NCI-H1417 (cell line): ENCODE measurements at regions not wholly inside any gene's neighbourhood (a gene's known extent, or its start where the extent isn't known, plus 50 kb on each side); places are given as distances from the start of the nearest gene placed in this dataset.

Source experiments
- DNase-seq, 3 experiments: peaks; one replicate each; lab custom pipeline; 2025; lab: John Stamatoyannopoulos, UW

DNA sequence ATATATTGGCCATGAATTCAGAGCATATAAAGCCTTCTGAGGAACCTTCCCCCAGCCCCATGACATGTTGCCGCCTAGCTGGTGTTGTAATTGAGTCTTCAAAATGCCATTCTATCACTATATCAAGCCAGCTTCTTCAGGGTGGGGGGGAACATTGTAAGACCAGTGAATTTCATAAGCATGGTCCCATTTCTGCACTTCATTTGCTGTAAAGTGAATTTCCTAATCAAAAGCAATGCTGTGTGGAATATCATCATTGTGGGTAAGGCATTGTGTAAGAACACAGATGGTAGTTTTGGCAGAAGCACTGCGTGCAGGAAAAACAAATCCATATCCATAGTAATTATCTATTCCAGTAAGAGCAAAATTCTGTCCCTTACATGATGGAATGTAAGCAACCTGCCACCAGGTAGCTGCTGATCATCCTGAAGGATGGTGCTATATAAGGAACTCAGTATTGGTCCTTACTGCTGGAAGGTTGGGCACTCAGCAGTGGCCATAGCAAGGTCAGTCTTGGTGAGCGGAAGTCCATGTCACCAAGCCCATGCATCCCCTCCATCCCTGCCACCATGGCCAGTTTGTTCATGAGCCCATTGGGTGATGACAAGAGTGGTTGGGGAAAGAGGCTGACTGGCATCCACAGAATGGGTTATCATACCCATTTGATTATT lies 159.4 kb downstream of the COPS8 start:
- no peak for DNase-seq

DNA sequence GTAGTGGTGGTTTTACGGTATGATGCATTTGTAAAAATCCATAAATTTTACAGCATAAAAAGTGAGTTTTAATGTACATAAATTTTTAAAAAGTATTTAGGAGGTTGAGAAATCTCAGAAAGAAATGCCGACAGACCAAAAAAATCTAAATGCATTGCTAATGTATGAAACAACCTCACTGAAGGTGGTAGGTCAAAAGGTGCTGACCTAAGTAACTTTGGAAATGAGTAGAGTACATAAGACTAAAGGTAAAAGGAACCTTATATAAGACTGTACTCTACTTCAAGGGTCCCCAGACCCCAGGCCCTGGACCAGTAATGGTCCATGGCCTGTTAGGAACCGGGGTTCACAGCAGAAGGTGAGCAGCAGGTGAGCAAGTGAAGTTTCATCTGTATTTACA lies 163.4 kb downstream of the COL6A3 start:
- DNase-seq: no peak

DNA sequence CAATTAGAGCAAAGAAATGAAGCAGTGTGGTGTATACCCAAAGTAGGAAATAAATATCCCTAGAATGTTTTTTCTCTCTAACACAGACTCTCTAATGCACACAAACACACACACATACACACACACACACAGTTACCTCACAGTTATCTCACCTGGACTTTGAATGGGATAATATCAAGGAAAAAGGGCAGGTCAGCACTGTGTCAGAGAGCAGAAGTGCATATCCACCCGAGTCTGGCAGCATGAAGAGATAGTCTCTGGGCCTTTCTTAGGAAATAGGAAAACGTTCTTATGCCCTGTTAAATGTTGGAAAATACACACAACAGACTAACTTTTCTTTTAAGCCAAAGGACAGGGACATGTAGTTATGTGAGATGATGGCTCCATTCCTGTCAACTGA lies 162.0 kb downstream of the COL6A3 start:
- DNase-seq: no peak

DNA sequence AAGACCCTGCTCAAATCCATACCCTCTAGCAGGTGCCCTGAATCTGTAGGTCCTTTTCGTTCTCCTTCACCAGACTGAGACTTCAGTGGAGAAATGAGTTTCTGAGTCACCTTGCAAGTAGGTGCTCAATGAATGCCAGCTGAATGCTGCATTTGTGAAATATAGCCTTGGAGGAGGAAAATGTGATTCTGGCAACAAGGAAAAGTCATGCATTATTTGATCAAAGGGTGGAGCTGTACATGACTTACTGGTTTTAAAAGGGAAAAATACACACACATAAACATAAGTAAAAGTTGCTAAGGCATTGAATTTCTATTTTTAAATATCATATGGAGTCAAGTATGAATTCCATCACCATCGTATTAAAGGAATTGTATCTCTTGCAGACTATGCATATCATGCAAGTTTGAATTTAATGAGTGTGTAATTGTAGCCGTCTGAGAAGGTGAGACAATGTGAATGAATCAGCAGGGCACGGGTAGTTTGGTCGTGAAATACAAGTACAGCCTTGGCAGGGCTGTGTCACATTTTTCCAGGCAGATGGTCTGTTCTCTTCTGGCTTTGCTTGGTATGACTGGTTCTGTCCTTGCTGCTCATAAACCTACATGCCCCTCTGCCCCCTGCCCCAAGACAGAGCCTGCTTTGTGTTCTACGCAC lies 160.8 kb downstream of the COL6A3 start:
- no peak for DNase-seq

DNA sequence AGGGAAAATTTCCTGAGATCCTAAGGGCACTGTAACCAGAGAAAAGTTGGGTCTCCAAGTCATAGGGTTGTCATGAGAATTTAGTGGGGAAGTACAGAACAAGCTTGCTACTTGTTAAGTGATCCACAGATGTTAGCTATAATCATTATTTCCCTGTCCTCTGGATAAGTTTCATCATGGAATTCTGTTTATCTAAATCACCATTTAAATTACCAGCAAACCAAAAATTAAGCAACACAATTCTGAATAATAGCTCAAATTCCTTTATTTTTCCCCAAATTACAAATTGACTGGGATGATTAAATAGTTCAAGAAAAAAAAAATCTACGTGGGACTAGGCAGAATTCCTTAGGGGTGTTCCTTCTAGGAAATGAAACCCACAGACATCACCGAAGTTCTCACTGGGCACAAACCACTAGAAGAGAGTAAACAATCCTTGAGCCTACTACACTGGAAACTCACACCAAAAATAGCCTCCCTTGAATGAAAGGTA lies 159.5 kb downstream of the COL6A3 start:
- DNase-seq: no peak

DNA sequence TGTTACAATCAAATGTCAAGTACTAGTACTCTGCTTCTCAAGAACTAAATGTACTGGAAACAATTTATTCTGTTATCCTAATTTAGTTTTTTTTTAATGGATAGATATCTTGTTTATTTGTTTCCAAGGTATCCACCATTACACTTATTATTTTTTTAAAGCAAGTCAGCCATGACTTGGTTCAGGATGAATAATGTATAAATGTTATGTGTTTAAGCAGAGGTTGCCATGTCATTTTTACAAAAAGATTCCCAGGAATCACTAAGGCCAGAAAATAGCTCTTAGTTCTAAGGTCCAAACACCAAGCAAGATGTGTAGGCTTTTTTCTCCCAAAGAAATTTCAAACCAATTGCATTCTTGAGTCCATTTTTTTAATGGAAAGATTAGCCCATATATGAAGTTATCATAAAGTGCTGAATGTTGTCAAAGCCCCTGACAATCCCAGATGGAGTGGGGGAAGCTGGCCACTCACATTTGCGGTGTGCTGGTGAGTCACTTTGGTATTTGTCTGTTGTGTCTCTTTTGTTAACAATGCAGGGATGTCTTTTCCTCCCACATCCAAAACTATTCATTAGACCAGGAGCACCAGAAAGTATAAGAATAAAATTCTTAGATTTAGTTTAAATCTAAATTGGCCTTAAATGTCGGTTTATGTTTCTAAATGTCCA lies 158.9 kb downstream of the COL6A3 start:
- DNase-seq: peak in 1 of 3 experiments; percentile 27

DNA sequence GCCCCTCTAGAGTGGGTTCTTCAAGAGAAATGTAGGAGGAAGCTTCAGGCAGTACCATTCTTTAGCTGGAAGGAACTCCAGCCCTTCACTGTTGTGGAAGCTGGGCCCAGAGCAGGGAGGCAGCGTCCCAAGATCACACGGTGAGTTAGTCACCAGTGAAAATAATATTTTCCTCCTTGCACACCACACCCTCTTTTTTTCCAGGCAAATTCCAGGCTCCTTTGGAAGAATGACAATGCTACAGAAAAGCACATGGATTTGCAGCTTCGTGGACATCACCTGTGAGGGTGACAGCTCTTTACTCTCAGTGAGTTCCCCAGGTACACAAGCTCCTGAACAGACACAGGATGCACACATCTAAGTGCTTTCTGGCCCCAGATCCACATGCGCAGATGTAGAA lies 157.1 kb downstream of the COL6A3 start:
- DNase-seq: no peak

DNA sequence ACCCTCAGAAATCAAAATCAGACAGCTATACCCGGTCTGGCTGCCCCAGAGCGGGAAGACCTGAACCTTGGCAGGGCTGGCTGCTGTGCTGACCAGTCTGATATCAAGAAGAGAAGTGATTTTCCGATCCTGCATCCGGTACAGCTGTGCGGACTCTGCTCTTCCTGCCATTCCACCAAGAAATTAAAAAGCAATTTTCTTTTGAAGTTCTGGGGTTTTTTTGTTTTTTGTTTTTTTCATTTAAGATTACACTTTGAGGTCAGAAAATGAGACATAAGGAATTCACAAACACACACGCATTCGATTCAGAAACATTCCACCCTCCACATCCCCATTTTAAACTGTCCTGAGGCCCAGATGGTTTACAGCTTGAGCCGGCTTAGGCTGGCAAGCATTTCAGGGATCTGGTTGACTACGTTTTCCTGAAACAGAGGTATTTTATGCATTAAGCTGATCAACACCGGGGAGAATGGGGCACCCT lies 156.5 kb downstream of the COL6A3 start:
- no peak for DNase-seq

DNA sequence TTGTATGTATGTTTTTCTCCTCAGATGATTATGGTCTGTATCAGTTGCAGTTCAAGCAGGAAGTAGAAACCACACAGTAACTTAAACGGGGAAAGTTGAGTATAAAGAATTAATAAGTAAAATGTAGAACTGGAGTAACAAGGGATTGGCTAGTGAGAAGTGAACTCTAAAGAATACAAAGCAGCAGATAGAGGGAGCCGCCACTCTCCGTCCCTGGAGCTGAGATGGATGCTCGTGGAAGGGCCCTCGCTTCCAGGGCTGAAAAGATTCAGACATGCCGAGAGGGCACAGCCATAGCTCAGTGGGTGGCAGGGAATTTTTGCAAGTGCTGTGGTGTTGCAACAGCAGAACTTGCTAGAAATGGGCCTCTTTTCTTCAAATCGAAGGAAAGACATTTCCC lies 155.8 kb downstream of the COL6A3 start:
- no peak for DNase-seq

DNA sequence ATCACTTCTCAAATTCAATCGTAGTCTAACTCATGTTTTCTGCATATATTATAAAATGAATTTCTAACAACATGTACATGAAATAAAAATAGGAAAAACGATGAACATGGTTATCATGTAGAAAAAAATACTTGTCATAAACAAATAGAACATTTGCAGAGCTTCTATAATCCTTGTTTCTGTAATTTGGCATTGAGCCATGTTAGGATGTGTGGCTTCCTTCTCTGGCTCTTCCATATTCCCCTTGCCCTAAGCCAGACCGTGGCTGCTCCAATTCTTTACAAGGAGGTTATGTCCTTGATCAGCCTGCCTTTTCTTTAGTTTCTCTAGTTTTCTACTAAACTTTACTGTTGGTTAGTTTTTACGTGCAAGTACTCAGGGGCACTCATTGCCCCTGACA lies 155.3 kb downstream of the COL6A3 start:
- no peak for DNase-seq

DNA sequence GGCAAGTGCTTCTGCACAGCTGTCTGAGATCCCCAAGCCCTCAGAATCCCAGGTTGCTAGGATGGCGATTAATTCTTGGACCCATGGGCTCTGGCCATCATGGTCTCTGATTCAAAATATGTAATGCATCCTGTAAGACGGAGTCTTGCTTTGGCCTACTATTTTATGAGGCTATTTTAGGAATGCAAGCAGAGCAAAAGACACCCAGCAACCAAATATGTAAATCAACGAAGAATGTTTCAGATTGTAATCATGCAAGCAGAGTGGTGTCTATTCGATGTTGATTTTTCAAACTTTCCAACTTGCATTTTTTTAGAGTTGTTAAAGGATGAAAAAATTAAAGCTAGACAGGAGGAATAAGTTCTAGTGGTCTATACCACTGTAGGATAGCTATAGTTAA lies 154.8 kb downstream of the COL6A3 start:
- DNase-seq: no peak

DNA sequence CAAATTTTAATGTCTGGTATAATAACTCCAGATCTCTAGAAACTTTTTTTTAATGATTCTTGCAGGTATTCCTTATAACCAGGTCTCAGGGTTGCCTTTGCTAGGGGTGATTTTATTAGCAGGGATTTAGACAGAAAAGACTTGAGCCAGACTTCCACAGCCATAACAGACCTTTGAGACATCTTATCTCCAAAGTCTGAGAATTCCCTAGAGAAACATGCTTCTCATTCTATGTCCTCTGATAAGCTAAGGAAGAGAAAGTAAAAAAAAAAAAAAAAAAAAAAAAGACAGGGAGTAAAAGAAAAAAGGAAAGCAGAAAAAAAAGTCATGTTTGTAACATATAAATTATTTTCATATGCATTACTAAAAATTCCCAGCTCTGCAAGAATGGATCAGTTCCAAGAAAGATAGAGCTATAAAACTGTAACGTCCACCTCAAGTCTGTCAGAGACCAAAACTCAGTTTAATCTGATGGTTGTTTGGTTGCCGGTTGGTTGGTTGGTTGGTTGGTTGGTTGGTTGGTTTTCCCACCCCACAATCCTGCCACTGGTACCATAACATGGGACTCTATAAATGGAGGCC lies 153.8 kb downstream of the COL6A3 start:
- no peak for DNase-seq

DNA sequence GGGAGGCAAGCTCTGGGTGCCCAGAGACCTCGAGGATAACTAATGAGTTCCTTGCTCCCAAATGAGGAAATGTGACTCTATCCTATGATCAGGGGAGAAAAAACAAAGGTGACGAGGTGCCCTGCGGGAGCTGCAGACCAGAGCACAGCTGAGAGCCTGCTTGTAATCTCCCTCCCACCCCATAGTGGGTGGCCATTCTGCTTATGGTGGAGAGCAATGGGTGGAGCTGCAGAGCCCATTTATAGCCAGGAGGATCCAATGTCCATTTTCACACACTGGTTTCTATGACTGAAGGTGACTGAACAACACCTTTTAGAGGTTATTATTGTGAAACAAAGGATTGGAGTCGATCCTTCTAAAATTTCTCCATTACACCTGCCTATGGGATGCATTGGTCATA lies 153.3 kb downstream of the COL6A3 start:
- DNase-seq: no peak

DNA sequence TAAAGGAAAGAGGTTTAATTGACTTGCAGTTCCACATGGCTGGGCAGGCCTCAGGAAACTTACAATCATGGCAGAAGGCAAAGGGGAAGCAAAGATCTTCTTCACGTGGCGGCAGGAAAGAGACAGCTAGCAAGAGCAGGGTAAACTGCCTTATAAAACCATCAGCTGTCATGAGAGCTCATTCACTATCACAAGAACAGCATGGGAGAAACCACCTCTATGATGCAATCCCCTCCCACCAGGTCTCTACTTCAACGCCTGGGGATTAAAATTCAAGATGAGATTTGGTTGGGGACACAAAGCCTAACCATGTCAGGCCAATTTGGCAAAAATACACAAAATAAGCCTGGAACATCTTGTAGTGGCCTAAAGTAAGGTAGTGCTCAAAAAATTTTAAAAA lies 152.6 kb downstream of the COL6A3 start:
- no peak for DNase-seq

DNA sequence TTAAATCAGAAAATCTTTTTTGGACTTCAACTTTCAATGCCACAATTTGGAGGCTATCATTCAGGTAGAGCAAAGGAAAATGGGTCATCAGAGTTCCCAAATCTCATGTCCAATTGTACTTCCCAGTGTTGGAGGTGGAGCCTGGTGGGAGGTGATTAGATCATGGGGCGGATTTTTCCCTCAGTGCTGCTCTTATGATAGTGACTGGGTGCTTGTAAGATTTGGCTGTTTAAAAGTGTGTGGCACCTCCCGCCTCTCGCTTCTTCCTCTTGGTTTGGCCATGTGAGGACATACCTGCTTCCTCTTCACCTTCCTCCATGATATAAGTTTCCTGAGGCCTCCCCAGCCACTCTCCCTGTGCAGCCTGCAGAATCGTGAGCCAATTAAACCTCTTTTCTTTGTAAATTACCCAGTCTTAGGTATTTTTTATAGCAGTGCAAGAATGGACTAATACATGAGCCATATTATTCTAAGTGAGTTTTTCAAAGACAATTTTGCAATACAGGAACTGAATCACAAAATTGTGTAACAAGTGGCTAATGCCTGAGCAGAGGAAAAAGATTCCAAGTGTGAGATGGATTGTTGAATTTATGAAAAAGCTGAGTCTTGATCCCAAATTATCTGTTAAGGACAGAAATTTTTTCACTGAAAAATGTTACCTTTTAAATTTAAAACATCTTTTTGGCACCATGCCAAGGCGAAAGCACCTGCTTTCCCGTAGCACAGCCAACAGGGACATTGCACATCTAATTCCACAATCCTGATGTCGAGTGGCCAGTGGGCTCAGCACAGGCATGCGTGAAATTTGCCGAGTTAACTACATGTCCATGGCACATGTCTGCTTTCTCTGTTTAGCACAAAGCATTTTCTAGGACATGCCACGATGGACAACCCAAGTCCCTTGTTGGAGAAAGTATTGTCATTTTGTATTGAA lies 150.9 kb downstream of the COL6A3 start:
- DNase-seq: no peak

DNA sequence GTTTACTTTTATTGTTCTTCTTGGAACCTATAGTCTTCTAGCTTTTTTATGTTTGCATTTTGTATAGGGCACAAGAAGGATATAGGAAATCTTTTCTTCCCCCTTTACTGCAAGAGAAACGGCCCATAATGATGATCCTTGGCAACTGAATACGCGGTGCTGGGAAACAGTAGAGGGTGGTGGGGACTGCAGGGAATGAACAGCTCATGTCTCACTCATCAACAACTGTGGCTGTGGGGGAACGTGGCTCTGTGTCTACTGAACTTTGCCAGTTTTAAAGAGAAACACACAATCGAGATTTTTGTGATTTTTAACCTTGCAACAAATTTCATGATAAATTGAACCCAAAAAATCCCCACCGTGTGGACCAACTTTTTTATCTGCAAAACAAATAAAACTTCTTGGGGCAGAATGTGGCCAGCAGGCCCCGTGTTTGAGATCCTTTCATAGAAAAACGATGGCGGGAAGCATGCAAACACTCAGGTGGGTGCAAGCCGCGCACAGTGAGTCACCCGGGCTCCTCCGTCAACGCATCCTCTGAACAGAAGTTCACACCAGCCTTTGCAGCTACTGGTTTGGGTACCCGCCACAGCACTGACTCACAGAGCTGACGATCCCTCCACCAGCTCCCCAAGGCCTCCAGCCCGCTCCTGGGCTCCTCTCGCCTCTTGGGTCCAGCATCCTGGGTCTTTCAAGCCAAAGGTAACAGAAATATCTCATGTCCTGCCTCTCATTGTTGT lies 149.3 kb downstream of the COL6A3 start:
- no peak for DNase-seq

DNA sequence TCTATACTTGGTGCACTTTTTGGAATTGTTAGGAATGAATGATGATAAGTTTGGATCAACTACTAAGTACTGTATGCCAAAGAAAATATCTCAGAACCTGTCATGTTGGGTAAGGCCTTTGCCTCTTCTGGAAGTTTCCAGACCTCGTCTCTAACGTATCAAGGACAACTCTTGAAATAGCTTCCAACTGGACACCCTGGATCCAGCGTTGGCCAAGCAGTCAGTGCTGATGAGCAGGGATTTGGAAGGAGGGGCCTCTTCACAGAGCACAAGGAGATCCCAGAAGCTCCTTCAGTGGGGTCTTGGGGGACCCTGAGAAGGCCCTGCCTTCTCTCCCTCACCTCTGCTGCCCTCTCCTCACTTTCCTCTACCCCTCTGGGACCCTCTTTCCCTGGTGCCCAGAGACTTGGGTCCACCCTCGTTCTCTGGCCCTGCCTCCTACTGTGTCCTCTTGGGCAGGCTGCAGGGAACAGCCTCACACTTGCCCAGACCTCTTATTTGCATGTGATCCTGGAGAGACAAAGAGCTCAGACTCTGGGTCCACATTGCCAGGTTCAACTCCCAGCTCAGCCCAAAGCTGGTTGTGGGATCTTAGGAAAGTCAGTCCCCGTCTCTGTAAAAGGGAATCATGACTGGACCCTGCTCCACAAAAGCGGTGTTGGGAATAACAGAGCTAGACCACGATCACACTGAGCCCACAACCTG lies 145.8 kb downstream of the COL6A3 start:
- DNase-seq: no peak

DNA sequence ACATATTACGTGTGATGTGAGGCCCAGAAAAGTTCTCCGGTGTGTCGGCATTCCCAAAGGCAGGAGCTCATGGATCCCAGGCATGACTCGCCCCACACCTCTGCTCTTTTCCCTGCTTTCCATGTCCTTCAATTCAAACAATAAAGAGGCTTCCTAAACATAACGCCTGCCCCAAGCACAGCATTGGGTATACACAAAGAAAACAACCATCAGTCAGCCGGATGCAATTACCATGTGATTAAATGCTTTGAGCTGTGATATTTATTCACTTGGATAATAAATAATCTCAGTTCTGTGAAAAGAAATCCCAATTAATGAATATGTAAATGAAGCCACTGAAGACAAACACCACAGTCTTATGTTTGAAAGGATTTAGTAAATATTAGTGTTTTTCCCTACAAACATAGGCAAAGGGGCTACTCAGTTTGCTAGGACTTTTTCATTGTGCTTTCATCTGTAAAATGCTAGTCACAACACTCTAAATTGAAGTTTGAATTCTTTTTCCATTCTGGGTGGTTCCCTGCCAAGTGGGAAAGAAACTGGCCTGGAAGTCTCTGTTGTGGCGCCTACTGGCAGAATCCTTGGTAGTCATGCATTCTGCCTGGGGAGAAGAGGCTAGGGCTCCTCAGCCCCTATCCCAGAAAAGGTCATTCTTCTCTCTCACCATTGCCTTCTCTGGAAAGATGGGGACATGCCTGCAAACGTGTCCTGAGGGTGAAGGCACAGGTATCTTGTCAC lies 144.7 kb downstream of the COL6A3 start:
- DNase-seq: no peak

DNA sequence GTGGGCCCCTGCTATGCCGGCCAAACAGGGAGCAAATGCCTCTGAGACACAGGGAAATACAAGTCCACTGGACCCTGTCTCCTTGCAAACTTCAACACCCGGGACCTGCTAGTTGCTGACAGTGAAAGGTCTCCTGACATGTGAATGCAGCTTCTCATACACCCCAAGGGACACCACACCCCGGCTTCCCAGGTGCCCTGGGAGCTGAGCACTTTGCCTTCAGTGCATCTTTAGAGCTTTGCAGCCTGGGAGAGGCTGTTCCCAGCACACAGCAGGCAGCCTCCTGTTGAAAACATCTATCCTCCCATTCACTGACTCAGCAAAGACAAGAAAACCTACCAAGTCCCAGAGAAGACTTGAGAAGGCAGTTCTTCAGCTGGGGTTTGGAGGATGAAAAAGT lies 143.4 kb downstream of the COL6A3 start:
- DNase-seq: no peak
